DND-41 (cell line): ENCODE measurements at regions not wholly inside any gene's neighbourhood (a gene's known extent, or its start where the extent isn't known, plus 50 kb on each side); places are given as distances from the start of the nearest gene placed in this dataset.
"Not testable (repeated sequence)": the region's sequence is repeated elsewhere in the genome, so short reads cannot be mapped to it uniquely, and the experiment has no call there.

Experiments used
- CTCF ChIP-seq: IDR thresholded peaks from 2 replicates; pipeline ENCODE4 v1.5.1; 2012; ENCODE audit warnings: borderline replicate concordance, low read length, moderate library complexity, mild to moderate bottlenecking; ENCODE audit not compliant: poor library complexity, severe bottlenecking; ENCODE audit errors: extremely low read depth
- EZH2 ChIP-seq: IDR thresholded peaks from 3 replicates; pipeline ENCODE4 v1.6.1; 2012; ENCODE audit warnings: borderline replicate concordance, low read depth, mild to moderate bottlenecking, moderate library complexity, low read length, inconsistent platforms; ENCODE audit not compliant: severe bottlenecking

- TF ChIP-seq CTCF, EZH2: not testable (repeated sequence)
Observed at GRCh38 chr4:135864304-135864703, 1662.7 kb upstream of the PABPC4L start.
